HEK293 (cell line): ENCODE measurements at regions not wholly inside any gene's neighbourhood (a gene's known extent, or its start where the extent isn't known, plus 50 kb on each side); places are given as distances from the start of the nearest gene placed in this dataset.

ENCODE experiments used
- CTCF ChIA-PET: fragments of 350-600 bp; formaldehyde crosslinking; extraction: SDS; loops from one replicate; lab custom pipeline; 2021; ENCODE audit warnings: antibody characterized with exemption; lab: Yijun Ruan, JAX
- POLR2A ChIA-PET: fragments of 300-600 bp; formaldehyde crosslinking; extraction: SDS; loops from one replicate; lab custom pipeline; 2020; ENCODE audit warnings: antibody characterized with exemption, inconsistent platforms; lab: Yijun Ruan, JAX
- H3K27ac ChIP-seq: fragments of 200-500 bp; sonication (Bioruptor generic); 2 replicates; pipeline ENCODE4 v1.5.1; 2014; ENCODE audit warnings: low read depth, low read length, control low read depth, inconsistent platforms; ENCODE audit errors: extremely low read depth
- H3K36me3 ChIP-seq, 2 experiments: fragments of 200-500 bp in 1 of 2; sonication (Bioruptor generic) in 1 of 2; 1 replicate in 1 of 2; 2 replicates in 1 of 2; pipeline ENCODE4 v1.5.1; 2014 to 2017; ENCODE audit warnings: inconsistent platforms in 2 of 2, low read length in 2 of 2; ENCODE audit not compliant: control insufficient read depth in 2 of 2, insufficient read depth in 1 of 2
- H3K4me1 ChIP-seq: fragments of 200-500 bp; sonication (Bioruptor generic); 2 replicates; pipeline ENCODE4 v1.5.1; 2014; ENCODE audit warnings: mild to moderate bottlenecking, low read length, inconsistent platforms; ENCODE audit not compliant: control insufficient read depth, insufficient read depth
- H3K4me3 ChIP-seq: 2 replicates; pipeline ENCODE4 v1.5.1; 2011; ENCODE audit warnings: low read depth, mild to moderate bottlenecking, control low read depth, low read length, moderate library complexity
- H3K9me3 ChIP-seq: fragments of 200-500 bp; sonication (Bioruptor generic); 2 replicates; pipeline ENCODE4 v1.5.1; 2014; ENCODE audit warnings: low read depth, low read length, inconsistent platforms; ENCODE audit not compliant: control insufficient read depth, insufficient read depth
- AEBP2 ChIP-seq: fragments of 450-650 bp; formaldehyde crosslinking; IDR thresholded peaks from 2 replicates; pipeline ENCODE4 v1.5.1; 2016; ENCODE audit warnings: missing biosample characterization, missing genetic modification characterization, borderline replicate concordance
- HIC1 ChIP-seq: fragments of 450-650 bp; formaldehyde crosslinking; IDR thresholded peaks from 2 replicates; pipeline ENCODE4 v1.5.1; 2016; ENCODE audit warnings: missing biosample characterization, missing genetic modification characterization
- MZF1 ChIP-seq: fragments of 450-650 bp; formaldehyde crosslinking; IDR thresholded peaks from 2 replicates; pipeline ENCODE4 v1.5.1; 2017; ENCODE audit warnings: missing biosample characterization, missing genetic modification characterization, borderline replicate concordance
- OSR2 ChIP-seq: fragments of 450-650 bp; formaldehyde crosslinking; IDR thresholded peaks from 2 replicates; pipeline ENCODE4 v1.5.1; 2016; ENCODE audit warnings: missing biosample characterization, missing genetic modification characterization
- SETDB1 ChIP-seq: IDR thresholded peaks from one replicate; pipeline ENCODE4 v1.6.1; 2017; ENCODE audit warnings: mild to moderate bottlenecking, low read length, moderate library complexity, mixed read lengths; ENCODE audit not compliant: insufficient read length
- SP2 ChIP-seq: fragments of 450-650 bp; formaldehyde crosslinking; IDR thresholded peaks from 2 replicates; pipeline ENCODE4 v1.5.1; 2016; ENCODE audit warnings: missing biosample characterization, missing genetic modification characterization
- WT1 ChIP-seq: fragments of 450-650 bp; formaldehyde crosslinking; IDR thresholded peaks from 2 replicates; pipeline ENCODE4 v1.5.1; 2016; ENCODE audit warnings: missing biosample characterization, missing genetic modification characterization
- YY1 ChIP-seq: fragments of 450-650 bp; formaldehyde crosslinking; IDR thresholded peaks from 2 replicates; pipeline ENCODE4 v1.5.1; 2018; ENCODE audit warnings: missing biosample characterization, missing genetic modification characterization
- ZBTB11 ChIP-seq: fragments of 450-650 bp; formaldehyde crosslinking; conservative IDR thresholded peaks from 2 replicates; pipeline ENCODE4 v1.5.1; 2016; ENCODE audit warnings: low read depth, missing biosample characterization, missing genetic modification characterization
- ZBTB17 ChIP-seq: fragments of 450-650 bp; formaldehyde crosslinking; IDR thresholded peaks from 2 replicates; pipeline ENCODE4 v1.5.1; 2016; ENCODE audit warnings: missing biosample characterization, missing genetic modification characterization
- ZBTB21 ChIP-seq: fragments of 450-650 bp; formaldehyde crosslinking; IDR thresholded peaks from 2 replicates; pipeline ENCODE4 v1.5.1; 2017; ENCODE audit warnings: missing biosample characterization, missing genetic modification characterization
- ZIC2 ChIP-seq: fragments of 450-650 bp; formaldehyde crosslinking; IDR thresholded peaks from 2 replicates; pipeline ENCODE4 v1.5.1; 2016; ENCODE audit warnings: missing biosample characterization, missing genetic modification characterization
- ZNF133 ChIP-seq: fragments of 450-650 bp; formaldehyde crosslinking; IDR thresholded peaks from 2 replicates; pipeline ENCODE4 v1.5.1; 2016; ENCODE audit warnings: missing biosample characterization, missing genetic modification characterization
- ZNF16 ChIP-seq: fragments of 450-650 bp; formaldehyde crosslinking; IDR thresholded peaks from 2 replicates; pipeline ENCODE4 v1.5.1; 2016; ENCODE audit warnings: low read depth, missing biosample characterization, missing genetic modification characterization
- ZNF202 ChIP-seq: fragments of 450-650 bp; formaldehyde crosslinking; IDR thresholded peaks from 2 replicates; pipeline ENCODE4 v1.5.1; 2016; ENCODE audit warnings: missing biosample characterization, missing genetic modification characterization, borderline replicate concordance
- ZNF24 ChIP-seq: fragments of 450-650 bp; formaldehyde crosslinking; IDR thresholded peaks from 2 replicates; pipeline ENCODE4 v1.5.1; 2016; ENCODE audit warnings: missing biosample characterization, missing genetic modification characterization
- ZNF391 ChIP-seq: fragments of 450-650 bp; formaldehyde crosslinking; IDR thresholded peaks from 2 replicates; pipeline ENCODE4 v1.5.1; 2016; ENCODE audit warnings: low read depth, missing biosample characterization, missing genetic modification characterization, borderline replicate concordance
- ZNF404 ChIP-seq: fragments of 450-650 bp; formaldehyde crosslinking; IDR thresholded peaks from 2 replicates; pipeline ENCODE4 v1.5.1; 2017; ENCODE audit warnings: missing biosample characterization, missing genetic modification characterization
- ZNF416 ChIP-seq: fragments of 450-650 bp; formaldehyde crosslinking; IDR thresholded peaks from 2 replicates; pipeline ENCODE4 v1.5.1; 2016; ENCODE audit warnings: missing biosample characterization, missing genetic modification characterization
- ZNF473 ChIP-seq: fragments of 450-650 bp; formaldehyde crosslinking; IDR thresholded peaks from 2 replicates; pipeline ENCODE4 v1.5.1; 2017; ENCODE audit warnings: missing biosample characterization, missing genetic modification characterization
- ZNF514 ChIP-seq: fragments of 450-650 bp; formaldehyde crosslinking; IDR thresholded peaks from 2 replicates; pipeline ENCODE4 v1.5.1; 2016; ENCODE audit warnings: missing biosample characterization, missing genetic modification characterization
- ZNF560 ChIP-seq: fragments of 450-650 bp; formaldehyde crosslinking; IDR thresholded peaks from 2 replicates; pipeline ENCODE4 v1.5.1; 2017; ENCODE audit warnings: missing biosample characterization, missing genetic modification characterization, borderline replicate concordance
- ZNF596 ChIP-seq: fragments of 450-650 bp; IDR thresholded peaks from 2 replicates; pipeline ENCODE4 v1.5.0; 2018; ENCODE audit warnings: missing biosample characterization, mild to moderate bottlenecking, missing genetic modification characterization, moderate library complexity
- ZNF660 ChIP-seq: fragments of 450-650 bp; IDR thresholded peaks from 2 replicates; pipeline ENCODE4 v1.5.1; 2018; ENCODE audit warnings: missing biosample characterization, mild to moderate bottlenecking, missing genetic modification characterization
- ZNF670 ChIP-seq: fragments of 450-650 bp; formaldehyde crosslinking; IDR thresholded peaks from 2 replicates; pipeline ENCODE4 v1.5.1; 2016; ENCODE audit warnings: missing biosample characterization, missing genetic modification characterization, low read depth
- ZNF830 ChIP-seq: fragments of 450-650 bp; IDR thresholded peaks from 2 replicates; pipeline ENCODE4 v1.5.0; 2018; ENCODE audit warnings: missing biosample characterization, missing genetic modification characterization, low read depth, mild to moderate bottlenecking, moderate library complexity
- TF ChIP-seq, protein P1 (sequence below): fragments of 450-650 bp; formaldehyde crosslinking; IDR thresholded peaks from 2 replicates; pipeline ENCODE4 v1.5.1; 2016; ENCODE audit warnings: missing biosample characterization, missing genetic modification characterization
- TF ChIP-seq, protein P2 (sequence below): fragments of 450-650 bp; formaldehyde crosslinking; IDR thresholded peaks from 2 replicates; pipeline ENCODE4 v1.5.1; 2017; ENCODE audit warnings: missing biosample characterization, missing genetic modification characterization

- Histone ChIP-seq H3K9me3 (no peaks in the 10 kb centered on the region), H3K4me3 (no peak overlapping the region), H3K4me1 (peaks cover 19% of the 10 kb centered on the region), H3K27ac (peak overlapping the region; percentile 38), H3K36me3 (no peaks in the 10 kb centered on the region)
- ChIA-PET CTCF (interaction anchor here (0.5 to 1.5 kb wide), 10 partner anchors 9 to 781 kb away, joined by 3 to 14 read pairs (median 3); no protein-coding TSS in a partner anchor), POLR2A (interaction anchor here (0.6 to 1.4 kb wide), 7 partner anchors 10 to 89 kb away, joined by 3 to 4 read pairs (median 3); no protein-coding TSS in a partner anchor)
- TF ChIP-seq ZNF830 (tag by site-specific recombination), result no peak
- peak; percentile 57; the same call in 1 of the 2 replicates for TF ChIP-seq ZNF24 (tag by site-specific recombination)
- peak; percentile 92 for TF ChIP-seq HIC1 (tag by site-specific recombination)
- TF ChIP-seq YY1 (tag by site-specific recombination), result no peak
- no peak for TF ChIP-seq ZNF514 (tag by site-specific recombination)
- TF ChIP-seq ZNF596 (tag by site-specific recombination), result peak; percentile 56; the same call in 1 of the 2 replicates
- no peak for TF ChIP-seq ZNF16 (tag by site-specific recombination)
- peak; percentile 46; the same call in 1 of the 2 replicates for TF ChIP-seq WT1
- TF ChIP-seq OSR2, result peak; percentile 74
- no peak for TF ChIP-seq ZNF133 (tag by site-specific recombination)
- TF ChIP-seq AEBP2 (tag by site-specific recombination), result no peak
- TF ChIP-seq SP2 (tag by site-specific recombination), result no peak
- TF ChIP-seq, protein P1, sequence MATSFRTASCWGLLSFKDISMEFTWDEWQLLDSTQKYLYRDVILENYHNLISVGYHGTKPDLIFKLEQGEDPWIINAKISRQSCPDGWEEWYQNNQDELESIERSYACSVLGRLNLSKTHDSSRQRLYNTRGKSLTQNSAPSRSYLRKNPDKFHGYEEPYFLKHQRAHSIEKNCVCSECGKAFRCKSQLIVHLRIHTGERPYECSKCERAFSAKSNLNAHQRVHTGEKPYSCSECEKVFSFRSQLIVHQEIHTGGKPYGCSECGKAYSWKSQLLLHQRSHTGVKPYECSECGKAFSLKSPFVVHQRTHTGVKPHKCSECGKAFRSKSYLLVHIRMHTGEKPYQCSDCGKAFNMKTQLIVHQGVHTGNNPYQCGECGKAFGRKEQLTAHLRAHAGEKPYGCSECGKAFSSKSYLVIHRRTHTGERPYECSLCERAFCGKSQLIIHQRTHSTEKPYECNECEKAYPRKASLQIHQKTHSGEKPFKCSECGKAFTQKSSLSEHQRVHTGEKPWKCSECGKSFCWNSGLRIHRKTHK (tag by site-specific recombination), result no peak
- TF ChIP-seq ZBTB11 (tag by site-specific recombination), result no peak; the same call in 1 of the 2 replicates
- TF ChIP-seq, protein P2, sequence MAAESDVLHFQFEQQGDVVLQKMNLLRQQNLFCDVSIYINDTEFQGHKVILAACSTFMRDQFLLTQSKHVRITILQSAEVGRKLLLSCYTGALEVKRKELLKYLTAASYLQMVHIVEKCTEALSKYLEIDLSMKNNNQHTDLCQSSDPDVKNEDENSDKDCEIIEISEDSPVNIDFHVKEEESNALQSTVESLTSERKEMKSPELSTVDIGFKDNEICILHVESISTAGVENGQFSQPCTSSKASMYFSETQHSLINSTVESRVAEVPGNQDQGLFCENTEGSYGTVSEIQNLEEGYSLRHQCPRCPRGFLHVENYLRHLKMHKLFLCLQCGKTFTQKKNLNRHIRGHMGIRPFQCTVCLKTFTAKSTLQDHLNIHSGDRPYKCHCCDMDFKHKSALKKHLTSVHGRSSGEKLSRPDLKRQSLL (tag by site-specific recombination), result no peak
- peak; percentile 62 for TF ChIP-seq ZIC2
- peak; percentile 86 for TF ChIP-seq ZBTB17 (tag by site-specific recombination)
- no peak for TF ChIP-seq ZNF404 (tag by site-specific recombination)
- no peak for TF ChIP-seq ZNF473 (tag by site-specific recombination)
- TF ChIP-seq ZNF560 (tag by site-specific recombination), result no peak
- no peak for TF ChIP-seq SETDB1
- no peak for TF ChIP-seq ZNF391 (tag by site-specific recombination)
- TF ChIP-seq MZF1 (tag by site-specific recombination), result peak; percentile 92
- no peak for TF ChIP-seq ZNF416 (tag by site-specific recombination)
- TF ChIP-seq ZNF202 (tag by site-specific recombination), result no peak
- peak; percentile 46 for TF ChIP-seq ZNF660
- TF ChIP-seq ZNF670 (tag by site-specific recombination), result no peak
- TF ChIP-seq ZBTB21 (tag by site-specific recombination), result peak; percentile 11; the same call in 1 of the 2 replicates
Observed at GRCh38 chr1:232538224-232538942, 91.5 kb downstream of the SIPA1L2 start.
